Caki2 (cell line): ENCODE measurements at regions not wholly inside any gene's neighbourhood (a gene's known extent, or its start where the extent isn't known, plus 50 kb on each side); places are given as distances from the start of the nearest gene placed in this dataset.
"Not testable (repeated sequence)": the region's sequence is repeated elsewhere in the genome, so short reads cannot be mapped to it uniquely, and the experiment has no call there.

ENCODE experiments used
- DNase-seq: peaks from one replicate; pipeline ENCODE4 v3.0.0-alpha.2; 2015; ENCODE audit warnings: low read depth
- in situ Hi-C: cut with HindIII; loops from 2 replicates; pipeline ENCODE4 v1.10.0; 2016; ENCODE audit warnings: low sequenced_read_pairs, low pct_unique_long_range_greater_than_20kb, mixed read lengths

- DNase-seq = peak; percentile 88
- in situ Hi-C loops = no loop called here
Observed at GRCh38 chr6:28802417-28803336, 121.1 kb downstream of the TRIM27 start.

DNA sequence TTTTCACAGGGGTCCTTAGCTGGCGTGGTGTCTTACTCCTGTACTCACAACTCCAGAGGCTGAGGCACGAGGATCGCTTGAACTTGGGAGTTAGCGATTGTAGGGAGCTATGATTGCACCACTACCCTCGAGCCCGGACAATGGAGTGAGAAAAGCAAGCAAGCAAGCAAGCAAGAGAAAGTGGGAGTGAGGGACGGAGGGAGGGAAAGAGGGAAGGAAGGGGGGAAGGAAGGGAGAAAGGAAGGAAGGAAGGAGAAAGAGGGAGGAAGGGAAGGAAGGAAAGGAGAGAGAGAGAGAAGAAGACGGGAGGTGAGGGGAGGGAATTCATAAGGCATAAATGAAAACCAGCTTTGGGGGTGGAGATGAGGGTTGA is 120.5 kb downstream of the TRIM27 start:
- DNase-seq = peak; percentile 55
- in situ Hi-C loops = no loop called here

DNA sequence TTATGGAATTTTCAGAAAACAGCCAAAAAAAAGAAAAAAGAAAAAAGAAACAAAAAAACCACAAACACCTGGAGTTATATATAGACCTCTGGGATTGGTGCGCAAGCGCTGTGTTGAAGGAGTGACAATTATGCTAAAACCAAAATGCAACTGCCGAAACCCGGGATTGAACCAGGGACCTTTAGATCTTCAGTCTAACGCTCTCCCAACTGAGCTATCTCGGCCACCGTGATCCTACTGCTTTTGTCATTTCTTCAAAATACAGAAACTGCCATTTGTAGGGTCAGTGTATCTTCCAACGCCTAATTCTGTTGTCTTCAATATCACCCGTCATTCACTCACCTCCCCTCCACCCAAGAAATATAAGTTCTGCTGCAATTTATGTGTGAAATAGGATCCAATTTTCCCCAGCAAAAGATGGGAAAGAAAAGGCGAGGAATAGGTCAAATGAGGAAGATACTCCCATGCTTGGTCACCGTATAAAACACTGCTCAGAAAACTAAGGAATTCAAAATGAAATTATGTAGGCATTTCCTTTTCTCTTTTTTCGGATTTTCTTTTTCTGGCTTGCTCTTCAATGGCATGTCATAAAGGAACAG is 116.0 kb downstream of the TRIM27 start:
- in situ Hi-C loops = no loop called here
- peak; percentile 72 for DNase-seq

DNA sequence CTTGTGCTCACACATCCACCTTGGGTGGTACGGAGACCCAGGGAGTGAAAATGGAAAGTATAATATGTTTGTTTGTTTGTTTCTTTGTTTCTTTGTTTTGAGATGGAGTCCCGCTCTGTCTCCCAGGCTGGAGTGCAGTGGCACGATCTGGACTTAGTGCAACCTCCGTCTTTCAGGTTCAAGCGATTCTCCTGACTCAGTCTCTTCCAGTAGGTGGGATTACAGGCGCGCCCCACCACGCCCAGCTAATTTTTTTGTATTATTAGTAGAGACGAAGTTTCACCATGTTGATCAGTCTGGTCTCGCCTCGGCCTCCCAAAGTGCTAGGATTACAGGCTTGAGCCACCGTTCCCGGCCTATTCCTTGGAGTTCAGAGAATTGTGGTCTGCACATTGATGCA is 115.4 kb downstream of the TRIM27 start:
- DNase-seq = peak; percentile 56
- in situ Hi-C loops = no loop called here

DNA sequence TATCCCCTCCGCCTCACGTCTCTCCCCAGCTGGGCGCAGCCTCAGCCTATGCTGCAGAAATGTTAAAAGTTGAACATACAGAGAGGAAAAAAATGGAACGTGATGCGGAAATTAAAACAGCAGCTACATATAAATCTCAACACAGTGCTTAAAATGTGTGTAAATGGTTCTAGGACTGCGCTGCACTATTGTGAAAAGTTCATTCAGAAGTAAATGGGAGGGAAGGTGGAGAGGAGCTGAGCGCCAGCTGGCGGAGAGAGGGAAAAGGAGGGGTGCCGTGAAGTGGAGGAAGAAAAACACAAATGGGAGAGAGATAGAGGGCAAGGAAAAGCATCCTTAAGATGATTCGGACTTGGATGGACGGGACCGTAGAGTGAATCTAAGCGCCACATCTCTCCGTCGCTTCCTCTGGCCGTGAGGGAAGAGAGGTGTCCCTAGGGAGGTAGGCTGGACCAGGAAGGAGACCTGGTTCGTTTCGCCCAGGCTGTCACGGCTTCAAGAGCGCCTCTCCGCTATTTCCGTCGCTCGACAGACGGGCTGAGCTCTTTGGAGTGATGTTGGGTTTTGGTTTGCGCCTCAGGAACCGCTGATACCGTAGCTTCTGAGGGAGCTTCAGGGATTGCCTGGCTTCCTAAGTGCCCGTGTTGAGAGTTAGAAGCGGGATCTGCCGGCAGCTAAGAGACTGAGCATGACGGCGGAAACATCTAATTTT is 113.7 kb downstream of the TRIM27 start:
- in situ Hi-C loops = no loop called here
- DNase-seq = no peak

GRCh38 chr6:28810659-28811053 is 113.1 kb downstream of the TRIM27 start:
- no peak for DNase-seq
- in situ Hi-C loops = no loop called here

- in situ Hi-C loops = no loop called here
Observed at GRCh38 chr6:28811873-28812272, 111.9 kb downstream of the TRIM27 start.

GRCh38 chr6:28812778-28813569 is 110.8 kb downstream of the TRIM27 start:
- in situ Hi-C loops = no loop called here
- no peak for DNase-seq

More at GRCh38 chr6:28811873-28812272, 111.9 kb downstream of the TRIM27 start:
- no peak for DNase-seq

- no peak for DNase-seq
- in situ Hi-C loops = no loop called here
Observed at GRCh38 chr6:28814032-28814976, 109.5 kb downstream of the TRIM27 start.

GRCh38 chr6:28816339-28816908 is 107.4 kb downstream of the TRIM27 start:
- no peak for DNase-seq

DNA sequence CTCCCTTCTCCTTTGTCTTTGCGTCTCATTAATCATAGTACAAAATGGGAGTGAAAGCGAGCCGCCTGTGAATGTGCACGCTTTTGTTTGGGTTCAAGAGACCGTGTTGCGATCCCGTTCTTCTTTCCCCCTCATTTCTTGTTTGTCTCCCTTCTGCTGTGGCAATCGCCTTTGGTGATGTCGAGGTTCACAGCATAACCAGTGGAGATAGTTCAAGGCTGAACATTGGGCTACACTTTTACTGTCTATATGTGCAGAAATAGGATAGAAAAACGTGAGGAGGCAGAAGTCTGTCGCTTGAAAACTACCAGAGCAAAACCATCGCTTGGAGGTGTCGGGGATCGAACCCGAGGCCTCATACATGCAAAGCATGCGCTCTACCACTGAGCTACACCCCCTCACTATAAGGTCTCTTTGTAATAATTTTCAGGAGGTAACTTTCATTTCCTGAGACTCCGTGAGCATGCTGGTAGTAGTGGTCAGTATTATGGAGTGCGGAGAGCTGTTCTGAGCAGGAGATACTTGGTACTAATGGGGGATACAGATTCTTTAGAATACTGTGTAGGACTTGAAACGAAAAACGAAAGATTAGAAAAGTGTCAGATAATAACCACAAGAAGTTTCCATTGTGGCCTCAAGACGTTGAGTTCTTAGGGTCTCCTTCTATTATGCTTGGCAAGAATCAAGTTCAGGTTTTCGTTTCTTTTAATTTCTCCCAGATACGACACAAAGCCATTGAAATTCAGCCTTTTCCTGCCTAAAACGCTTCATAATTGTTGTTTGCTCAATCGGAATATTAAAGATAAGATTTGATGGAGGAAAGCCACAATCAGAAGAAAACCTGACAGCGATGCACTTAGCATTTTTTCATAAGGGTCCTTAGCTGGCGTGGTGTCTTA is 106.6 kb downstream of the TRIM27 start:
- peak; percentile 88 for DNase-seq
- in situ Hi-C loops = no loop called here

More at GRCh38 chr6:28816339-28816908, 107.4 kb downstream of the TRIM27 start:
- in situ Hi-C loops = no loop called here

GRCh38 chr6:28817808-28818145 is 106.0 kb downstream of the TRIM27 start:
- DNase-seq = no peak
- in situ Hi-C loops = no loop called here

GRCh38 chr6:28824793-28825731 is 98.7 kb downstream of the TRIM27 start:
- DNase-seq = no peak
- in situ Hi-C loops = no loop called here

GRCh38 chr6:28825732-28826293 is 98.0 kb downstream of the TRIM27 start:
- in situ Hi-C loops = no loop called here
- DNase-seq = no peak

DNA sequence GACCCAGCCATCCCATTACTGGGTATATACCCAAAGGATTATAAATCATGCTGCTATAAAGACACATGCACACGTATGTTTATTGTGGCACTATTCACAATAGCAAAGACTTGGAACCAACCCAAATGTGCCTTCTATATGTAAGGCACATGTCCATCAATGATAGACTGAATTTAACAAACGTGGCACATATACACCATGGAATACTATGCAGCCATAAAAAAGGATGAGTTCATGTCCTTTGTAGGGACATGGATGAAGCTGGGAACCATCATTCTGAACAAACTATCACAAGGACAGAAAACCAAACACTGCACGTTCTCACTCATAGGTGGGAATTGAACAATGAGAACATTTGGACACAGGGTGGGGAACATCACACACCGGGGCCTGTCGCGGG is 92.1 kb downstream of the TRIM27 start:
- in situ Hi-C loops, DNase-seq: not testable (repeated sequence)
